ENCODE measurements at regions not wholly inside any gene's neighbourhood (a gene's known extent, or its start where the extent isn't known, plus 50 kb on each side); places are given as distances from the start of the nearest gene placed in this dataset.

GRCh38 chr13:34883396-34883795, 58.7 kb upstream of the NBEA start:
- H3K9me3 ChIP-seq (ENCODE audit: insufficient read depth, low read depth, low read length) = no peaks in the 10 kb centered on the region
- no peaks in the 10 kb centered on the region for H3K27me3 ChIP-seq (ENCODE audit: insufficient read depth, low read length, poor library complexity, severe bottlenecking)
- H3K4me1 ChIP-seq (ENCODE audit: insufficient read depth, low read length, poor library complexity, severe bottlenecking) = no peaks in the 10 kb centered on the region
- no peaks in the 10 kb centered on the region for H4K20me1 ChIP-seq (ENCODE audit: insufficient read depth, low read length, poor library complexity, severe bottlenecking)
- no peak for TF ChIP-seq EZH2phosphoT487 (IDR thresholded peaks at IDR 0.05; ENCODE audit: borderline replicate concordance)
- TF ChIP-seq CTCF (conservative IDR thresholded peaks at IDR 0.05; ENCODE audit: low read length) = no peak
- no peak overlapping the region for H3K9ac ChIP-seq (ENCODE audit: low read depth, low read length, poor library complexity, severe bottlenecking)
- H3K79me2 ChIP-seq (ENCODE audit: insufficient read depth, low read length) = no peaks in the 10 kb centered on the region
- no peaks in the 10 kb centered on the region for H3K9me2 ChIP-seq (replicated peaks; ENCODE audit: low read depth, low read length)
- no peak overlapping the region for H2AFZ ChIP-seq (ENCODE audit: low read length)
- H3K36me3 ChIP-seq (ENCODE audit: insufficient read depth, low read length) = no peaks in the 10 kb centered on the region
- no peak overlapping the region for H3K4me2 ChIP-seq (ENCODE audit: low read depth, low read length, poor library complexity, severe bottlenecking)
- no peaks in the 10 kb centered on the region for H3F3A ChIP-seq (ENCODE audit: low read depth)
- no peak overlapping the region for H3K4me3 ChIP-seq (ENCODE audit: low read length, poor library complexity, severe bottlenecking)

GRCh38 chr13:34884366-34884765, 57.7 kb upstream of the NBEA start:
- no peaks in the 10 kb centered on the region for H4K20me1 ChIP-seq (ENCODE audit: insufficient read depth, low read length, poor library complexity, severe bottlenecking)
- H3K79me2 ChIP-seq (ENCODE audit: insufficient read depth, low read length) = no peaks in the 10 kb centered on the region
- H3K27me3 ChIP-seq (ENCODE audit: insufficient read depth, low read length, poor library complexity, severe bottlenecking) = no peaks in the 10 kb centered on the region
- H3K36me3 ChIP-seq (ENCODE audit: insufficient read depth, low read length) = no peaks in the 10 kb centered on the region
- no peak overlapping the region for H2AFZ ChIP-seq (ENCODE audit: low read length)
- TF ChIP-seq EZH2phosphoT487 (IDR thresholded peaks at IDR 0.05; ENCODE audit: borderline replicate concordance) (no peak), CTCF (conservative IDR thresholded peaks at IDR 0.05; ENCODE audit: low read length) (no peak)
- no peak overlapping the region for H3K9ac ChIP-seq (ENCODE audit: low read depth, low read length, poor library complexity, severe bottlenecking)
- no peak overlapping the region for H3K4me2 ChIP-seq (ENCODE audit: low read depth, low read length, poor library complexity, severe bottlenecking)
- no peaks in the 10 kb centered on the region for H3K9me2 ChIP-seq (replicated peaks; ENCODE audit: low read depth, low read length)
- no peaks in the 10 kb centered on the region for H3F3A ChIP-seq (ENCODE audit: low read depth)
- no peaks in the 10 kb centered on the region for H3K4me1 ChIP-seq (ENCODE audit: insufficient read depth, low read length, poor library complexity, severe bottlenecking)
- no peak overlapping the region for H3K4me3 ChIP-seq (ENCODE audit: low read length, poor library complexity, severe bottlenecking)
- no peaks in the 10 kb centered on the region for H3K9me3 ChIP-seq (ENCODE audit: insufficient read depth, low read depth, low read length)

GRCh38 chr13:34886121-34886875, 55.8 kb upstream of the NBEA start:
- H3K79me2 ChIP-seq (ENCODE audit: insufficient read depth, low read length) = no peaks in the 10 kb centered on the region
- no peak overlapping the region for H2AFZ ChIP-seq (ENCODE audit: low read length)
- H3K9me3 ChIP-seq (ENCODE audit: insufficient read depth, low read depth, low read length) = no peaks in the 10 kb centered on the region
- no peak for TF ChIP-seq EZH2phosphoT487 (IDR thresholded peaks at IDR 0.05; ENCODE audit: borderline replicate concordance)
- TF ChIP-seq CTCF (conservative IDR thresholded peaks at IDR 0.05; ENCODE audit: low read length) = no peak
- H3K4me1 ChIP-seq (ENCODE audit: insufficient read depth, low read length, poor library complexity, severe bottlenecking) = no peaks in the 10 kb centered on the region
- no peaks in the 10 kb centered on the region for H3K9me2 ChIP-seq (replicated peaks; ENCODE audit: low read depth, low read length)
- no peaks in the 10 kb centered on the region for H3F3A ChIP-seq (ENCODE audit: low read depth)
- H3K27me3 ChIP-seq (ENCODE audit: insufficient read depth, low read length, poor library complexity, severe bottlenecking) = no peaks in the 10 kb centered on the region
- H3K4me3 ChIP-seq (ENCODE audit: low read length, poor library complexity, severe bottlenecking) = no peak overlapping the region
- H3K4me2 ChIP-seq (ENCODE audit: low read depth, low read length, poor library complexity, severe bottlenecking) = no peak overlapping the region
- H3K36me3 ChIP-seq (ENCODE audit: insufficient read depth, low read length) = no peaks in the 10 kb centered on the region
- no peaks in the 10 kb centered on the region for H4K20me1 ChIP-seq (ENCODE audit: insufficient read depth, low read length, poor library complexity, severe bottlenecking)
- H3K9ac ChIP-seq (ENCODE audit: low read depth, low read length, poor library complexity, severe bottlenecking) = no peak overlapping the region
